Activated T-helper 2 cell treated with anti-CD3 and anti-CD28 coated beads, Interferon-gamma antibody, Interleukin-2, Interleukin-4, amounts not matched to agents 10 μg/mL and 5 μg/mL and 100 μg/mL, durations not matched to agents 14 hours and 24 hours and 36 hours (primary cell): ENCODE measurements at regions not wholly inside any gene's neighbourhood (a gene's known extent, or its start where the extent isn't known, plus 50 kb on each side); places are given as distances from the start of the nearest gene placed in this dataset.

Source experiments
- DNase-seq: peaks from one replicate; pipeline ENCODE4 v3.0.0; 2021; ENCODE audit warnings: low spot score
- H3K27ac Mint-ChIP-seq: one replicate; pipeline ENCODE4 v1.8.0; 2021; ENCODE audit warnings: mixed read lengths
- H3K27me3 Mint-ChIP-seq: one replicate; pipeline ENCODE4 v1.8.0; 2021; ENCODE audit warnings: low read depth, mixed read lengths
- H3K36me3 Mint-ChIP-seq: one replicate; pipeline ENCODE4 v1.8.0; 2021; ENCODE audit warnings: low read depth, mixed read lengths
- H3K4me1 Mint-ChIP-seq: one replicate; pipeline ENCODE4 v1.8.0; 2021; ENCODE audit warnings: low read depth, mixed read lengths
- H3K4me3 Mint-ChIP-seq: one replicate; pipeline ENCODE4 v1.8.0; 2021; ENCODE audit warnings: low read depth, mild to moderate bottlenecking, moderate library complexity, mixed read lengths
- H3K9me3 Mint-ChIP-seq: one replicate; pipeline ENCODE4 v1.8.0; 2021; ENCODE audit warnings: mixed read lengths
- intact Hi-C: fragments of 100-400 bp; cut with micrococcal nuclease; formaldehyde crosslinking; loops from one replicate; pipeline ENCODE4 v1.15.1; 2023

- H3K4me1 Mint-ChIP-seq = no peaks in the 10 kb centered on the region
These were observed 167.7 kb downstream of the EMX2 start for GRCh38 chr10:117710181-117710798.

GRCh38 chr10:117716889-117717288 is 174.3 kb downstream of the EMX2 start:
- H3K36me3 Mint-ChIP-seq = no peaks in the 10 kb centered on the region
- no peak overlapping the region for H3K4me3 Mint-ChIP-seq
- no peak overlapping the region for H3K27ac Mint-ChIP-seq
- no peaks in the 10 kb centered on the region for H3K9me3 Mint-ChIP-seq
- no peak for DNase-seq
- intact Hi-C loops = no loop called here
- H3K4me1 Mint-ChIP-seq = no peaks in the 10 kb centered on the region
- peaks cover 14% of the 10 kb centered on the region for H3K27me3 Mint-ChIP-seq

More at GRCh38 chr10:117710181-117710798, 167.7 kb downstream of the EMX2 start:
- peaks cover 6% of the 10 kb centered on the region for H3K27me3 Mint-ChIP-seq
- H3K36me3 Mint-ChIP-seq = no peaks in the 10 kb centered on the region
- no peak for DNase-seq
- intact Hi-C loops = no loop called here
- H3K27ac Mint-ChIP-seq = no peak overlapping the region
- no peak overlapping the region for H3K4me3 Mint-ChIP-seq
- H3K9me3 Mint-ChIP-seq = no peaks in the 10 kb centered on the region

GRCh38 chr10:117718986-117719920 is 176.7 kb downstream of the EMX2 start:
- Mint-ChIP-seq H3K36me3 (no peaks in the 10 kb centered on the region), H3K9me3 (no peaks in the 10 kb centered on the region), H3K4me1 (no peaks in the 10 kb centered on the region), H3K27ac (no peak overlapping the region), H3K4me3 (no peak overlapping the region), H3K27me3 (peaks cover 8% of the 10 kb centered on the region)
- intact Hi-C loops = no loop called here
- no peak for DNase-seq

- H3K27ac Mint-ChIP-seq = no peak overlapping the region
- intact Hi-C loops = no loop called here
- H3K4me1 Mint-ChIP-seq = no peaks in the 10 kb centered on the region
- peaks cover 8% of the 10 kb centered on the region for H3K27me3 Mint-ChIP-seq
- DNase-seq = no peak
- H3K9me3 Mint-ChIP-seq = no peaks in the 10 kb centered on the region
- H3K36me3 Mint-ChIP-seq = no peaks in the 10 kb centered on the region
- H3K4me3 Mint-ChIP-seq = no peak overlapping the region
These were observed 178.6 kb downstream of the EMX2 start for GRCh38 chr10:117720931-117721835.

GRCh38 chr10:117721873-117722272 is 179.3 kb downstream of the EMX2 start:
- Mint-ChIP-seq H3K36me3 (no peaks in the 10 kb centered on the region), H3K27ac (no peak overlapping the region), H3K9me3 (no peaks in the 10 kb centered on the region), H3K4me1 (no peaks in the 10 kb centered on the region), H3K4me3 (no peak overlapping the region), H3K27me3 (peaks cover 8% of the 10 kb centered on the region)
- intact Hi-C loops = no loop called here
- no peak for DNase-seq

GRCh38 chr10:117723343-117723742 is 180.8 kb downstream of the EMX2 start:
- intact Hi-C loops = no loop called here
- H3K9me3 Mint-ChIP-seq = no peaks in the 10 kb centered on the region
- no peaks in the 10 kb centered on the region for H3K4me1 Mint-ChIP-seq
- H3K4me3 Mint-ChIP-seq = no peak overlapping the region
- DNase-seq = no peak
- peaks cover 8% of the 10 kb centered on the region for H3K27me3 Mint-ChIP-seq
- H3K27ac Mint-ChIP-seq = no peak overlapping the region
- H3K36me3 Mint-ChIP-seq = no peaks in the 10 kb centered on the region

- intact Hi-C loops = no loop called here
- H3K9me3 Mint-ChIP-seq = no peaks in the 10 kb centered on the region
- H3K4me3 Mint-ChIP-seq = no peak overlapping the region
- no peaks in the 10 kb centered on the region for H3K4me1 Mint-ChIP-seq
- no peak overlapping the region for H3K27ac Mint-ChIP-seq
- H3K27me3 Mint-ChIP-seq = peaks cover 12% of the 10 kb centered on the region
- no peak for DNase-seq
- H3K36me3 Mint-ChIP-seq = no peaks in the 10 kb centered on the region
These were observed 183.4 kb downstream of the EMX2 start for GRCh38 chr10:117725993-117726392.

GRCh38 chr10:117726596-117727295 is 184.2 kb downstream of the EMX2 start:
- Mint-ChIP-seq H3K36me3 (no peaks in the 10 kb centered on the region), H3K4me1 (no peaks in the 10 kb centered on the region), H3K4me3 (no peak overlapping the region), H3K9me3 (no peaks in the 10 kb centered on the region), H3K27ac (no peak overlapping the region), H3K27me3 (peaks cover 12% of the 10 kb centered on the region)
- intact Hi-C loops = no loop called here
- no peak for DNase-seq

GRCh38 chr10:117727421-117727820 is 184.9 kb downstream of the EMX2 start:
- peaks cover 19% of the 10 kb centered on the region for H3K27me3 Mint-ChIP-seq
- DNase-seq = no peak
- H3K4me3 Mint-ChIP-seq = no peak overlapping the region
- intact Hi-C loops = no loop called here
- H3K9me3 Mint-ChIP-seq = no peaks in the 10 kb centered on the region
- no peak overlapping the region for H3K27ac Mint-ChIP-seq
- H3K4me1 Mint-ChIP-seq = no peaks in the 10 kb centered on the region
- H3K36me3 Mint-ChIP-seq = no peaks in the 10 kb centered on the region

- Mint-ChIP-seq H3K4me3 (no peak overlapping the region), H3K27me3 (peaks cover 21% of the 10 kb centered on the region), H3K9me3 (no peaks in the 10 kb centered on the region), H3K4me1 (no peaks in the 10 kb centered on the region), H3K36me3 (no peaks in the 10 kb centered on the region), H3K27ac (no peak overlapping the region)
- no peak for DNase-seq
- intact Hi-C loops = no loop called here
These were observed 185.5 kb downstream of the EMX2 start for GRCh38 chr10:117728087-117728486.

- H3K9me3 Mint-ChIP-seq = no peaks in the 10 kb centered on the region
- no peak overlapping the region for H3K27ac Mint-ChIP-seq
These were observed 186.6 kb downstream of the EMX2 start for GRCh38 chr10:117729156-117729555.

GRCh38 chr10:117731121-117731791 is 188.7 kb downstream of the EMX2 start:
- no peak for DNase-seq
- Mint-ChIP-seq H3K27ac (no peak overlapping the region), H3K9me3 (no peaks in the 10 kb centered on the region), H3K36me3 (no peaks in the 10 kb centered on the region), H3K4me3 (no peak overlapping the region), H3K4me1 (no peaks in the 10 kb centered on the region), H3K27me3 (peaks cover 48% of the 10 kb centered on the region)
- intact Hi-C loops = loop anchor here (5.0 to 10.0 kb wide), 2 partner anchors 179 to 566 kb away; no protein-coding TSS in a partner anchor

More at GRCh38 chr10:117729156-117729555, 186.6 kb downstream of the EMX2 start:
- H3K27me3 Mint-ChIP-seq = peaks cover 28% of the 10 kb centered on the region
- no peak for DNase-seq
- no peaks in the 10 kb centered on the region for H3K4me1 Mint-ChIP-seq
- intact Hi-C loops = no loop called here
- no peak overlapping the region for H3K4me3 Mint-ChIP-seq
- H3K36me3 Mint-ChIP-seq = no peaks in the 10 kb centered on the region
